22Rv1 (cell line): ENCODE measurements at regions not wholly inside any gene's neighbourhood (a gene's known extent, or its start where the extent isn't known, plus 50 kb on each side); places are given as distances from the start of the nearest gene placed in this dataset.

Experiments used
- CTCF ChIP-seq: fragments of 450-650 bp; IDR thresholded peaks from 2 replicates; pipeline ENCODE4 v1.5.1; 2017; ENCODE audit warnings: mild to moderate bottlenecking
- ZFX ChIP-seq: fragments of 450-650 bp; IDR thresholded peaks from 2 replicates; pipeline ENCODE4 v1.6.1; 2017; ENCODE audit warnings: antibody characterized with exemption, borderline replicate concordance

- TF ChIP-seq CTCF (no peak), ZFX (no peak)
These were observed 432.6 kb upstream of the CDH4 start for GRCh38 chr20:60819511-60819910.
